HG03521 (cell line): ENCODE measurements at regions not wholly inside any gene's neighbourhood (a gene's known extent, or its start where the extent isn't known, plus 50 kb on each side); places are given as distances from the start of the nearest gene placed in this dataset.

Experiments
- ATAC-seq: cut with Tn5 transposase; IDR thresholded peaks from one replicate; pipeline ENCODE4 v1.9.1; 2021; ENCODE audit warnings: mild to moderate bottlenecking, moderate library complexity; ENCODE audit not compliant: unreplicated experiment

- ATAC-seq: no peak
These were observed 139.9 kb downstream of the MRPL57 start for GRCh38 chr13:21316376-21316775.

- ATAC-seq: no peak
These were observed 140.1 kb downstream of the ZDHHC20 start for GRCh38 chr13:21318891-21319532.

GRCh38 chr13:21319869-21320641 lies 139.0 kb downstream of the ZDHHC20 start:
- no peak for ATAC-seq

GRCh38 chr13:21320642-21321034 lies 138.5 kb downstream of the ZDHHC20 start:
- no peak for ATAC-seq

- no peak for ATAC-seq
These were observed 137.8 kb downstream of the ZDHHC20 start for GRCh38 chr13:21321269-21321668.

GRCh38 chr13:21322327-21322965 lies 136.7 kb downstream of the ZDHHC20 start:
- no peak for ATAC-seq
